ENCODE measurements at regions not wholly inside any gene's neighbourhood (a gene's known extent, or its start where the extent isn't known, plus 50 kb on each side); places are given as distances from the start of the nearest gene placed in this dataset.

DNA sequence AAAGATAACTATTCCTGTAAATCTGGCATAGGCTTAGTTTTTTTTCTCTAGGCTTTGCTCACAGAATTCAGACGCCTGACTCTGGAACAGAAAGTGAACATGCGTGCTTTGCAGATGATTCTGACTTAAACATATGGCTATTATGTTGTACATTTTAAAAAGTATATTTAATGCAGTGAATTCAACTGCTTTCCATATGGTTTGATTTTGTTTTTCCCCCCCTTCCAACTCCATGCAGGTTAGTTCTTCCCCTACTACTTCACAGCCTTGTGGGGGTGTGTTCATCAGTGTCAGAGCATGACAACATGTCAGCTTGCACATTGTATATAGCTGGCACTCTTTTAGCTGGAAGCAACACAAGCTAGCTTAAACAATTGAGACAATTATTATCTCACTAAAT, 226.8 kb downstream of the TMEM167A start:
- no peak for DNase-seq (ENCODE audit: low read depth in 2 of 2)

DNA sequence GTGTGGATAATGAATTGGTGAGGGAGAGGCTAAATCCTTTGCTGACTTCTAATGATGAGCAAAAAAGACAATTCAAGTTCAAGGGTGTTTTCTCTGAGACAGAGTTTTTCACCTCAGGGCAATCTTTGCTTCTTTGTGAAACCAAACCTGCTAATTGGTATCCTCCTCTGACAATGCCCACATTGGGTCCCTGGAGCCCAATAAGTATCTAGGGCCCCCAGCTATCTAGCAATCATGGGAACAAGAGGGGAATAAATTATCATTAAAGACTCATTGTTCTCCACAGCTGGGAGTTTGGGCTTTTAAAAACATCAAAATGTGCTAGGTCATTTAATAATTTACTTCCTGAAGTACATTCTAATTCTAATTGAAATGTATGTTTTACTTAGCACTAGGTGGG, 227.3 kb downstream of the TMEM167A start:
- DNase-seq (ENCODE audit: low read depth in 2 of 2), result no peak

DNA sequence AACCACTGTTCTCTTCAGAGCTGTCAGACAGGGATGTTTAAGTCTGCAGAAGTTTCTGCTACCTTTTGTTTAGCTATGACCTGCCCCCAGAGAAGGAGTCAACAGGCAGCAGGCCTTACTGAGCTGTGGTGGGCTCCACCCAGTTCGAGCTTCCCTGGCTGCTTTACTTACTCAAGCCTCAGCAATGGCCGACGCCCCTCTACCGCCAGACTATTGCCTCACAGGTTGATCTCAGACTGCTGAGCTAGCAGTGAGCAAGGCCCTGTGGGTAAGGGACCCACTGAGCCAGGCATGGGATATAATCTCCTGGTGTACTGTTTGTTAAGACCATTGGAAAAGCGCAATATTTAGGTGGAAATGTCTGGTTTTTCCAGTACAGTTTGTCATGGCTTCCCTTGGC, 229.6 kb downstream of the TMEM167A start:
- no peak for DNase-seq (ENCODE audit: low read depth in 2 of 2)

DNA sequence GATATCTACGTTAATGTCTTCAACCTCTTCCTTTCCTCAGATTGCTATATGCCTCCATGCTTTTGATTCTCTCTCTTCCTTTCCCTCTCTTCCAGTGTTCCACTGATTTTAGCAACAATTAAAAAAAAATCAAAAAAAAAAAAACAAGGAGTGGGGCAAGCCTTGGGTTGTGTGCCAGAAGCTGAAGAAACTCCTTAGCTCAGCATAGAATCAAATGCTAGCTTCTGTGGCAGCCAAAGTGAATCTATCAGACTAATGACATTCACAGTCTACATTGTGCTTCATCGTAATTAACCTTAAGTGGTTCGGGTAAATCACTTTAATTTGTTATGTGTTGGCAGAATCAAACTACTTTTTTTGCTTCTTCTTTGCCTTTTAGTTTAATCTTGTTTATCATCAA, 237.3 kb downstream of the TMEM167A start:
- DNase-seq (ENCODE audit: low read depth in 2 of 2), result no peak

DNA sequence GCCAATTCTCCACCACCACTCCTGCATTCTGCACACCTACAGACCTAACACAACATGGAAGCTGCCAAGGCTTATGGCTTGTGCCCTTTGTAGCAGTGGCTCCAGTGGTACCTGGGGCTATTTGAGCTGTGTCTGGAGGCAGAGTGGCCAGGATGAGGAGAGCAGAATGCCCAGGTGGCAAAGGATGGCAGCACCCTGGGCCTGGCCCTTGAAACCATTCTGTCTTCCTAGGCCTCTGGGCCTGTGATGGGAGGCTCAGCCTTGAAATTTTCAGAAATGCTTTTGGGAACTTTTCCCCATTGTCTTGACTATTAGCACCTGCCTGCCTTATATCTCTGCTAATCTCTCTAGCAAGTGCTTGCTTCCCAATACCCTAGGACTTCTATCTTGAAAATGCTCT, 241.7 kb downstream of the TMEM167A start:
- no peak for DNase-seq (ENCODE audit: low read depth in 2 of 2)

DNA sequence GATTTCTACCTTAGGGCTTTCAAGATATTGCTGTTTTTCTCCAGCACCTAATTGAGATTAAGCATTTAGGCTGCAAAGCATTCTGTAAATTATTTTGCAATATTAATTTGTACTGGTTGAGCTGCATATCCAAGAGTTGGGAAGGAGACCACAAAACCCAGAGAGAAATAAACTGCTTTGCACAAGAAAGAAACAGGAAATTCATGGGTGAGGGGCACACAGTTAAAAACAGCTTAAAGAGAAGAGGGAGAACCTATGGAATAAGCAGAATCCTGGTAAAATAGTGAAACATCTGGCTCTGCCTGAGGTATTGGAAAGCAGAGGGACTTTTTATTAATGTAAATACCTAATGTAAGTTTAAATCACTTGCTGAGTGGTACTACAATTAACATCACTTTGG, 243.0 kb downstream of the TMEM167A start:
- no peak for DNase-seq (ENCODE audit: low read depth in 2 of 2)

DNA sequence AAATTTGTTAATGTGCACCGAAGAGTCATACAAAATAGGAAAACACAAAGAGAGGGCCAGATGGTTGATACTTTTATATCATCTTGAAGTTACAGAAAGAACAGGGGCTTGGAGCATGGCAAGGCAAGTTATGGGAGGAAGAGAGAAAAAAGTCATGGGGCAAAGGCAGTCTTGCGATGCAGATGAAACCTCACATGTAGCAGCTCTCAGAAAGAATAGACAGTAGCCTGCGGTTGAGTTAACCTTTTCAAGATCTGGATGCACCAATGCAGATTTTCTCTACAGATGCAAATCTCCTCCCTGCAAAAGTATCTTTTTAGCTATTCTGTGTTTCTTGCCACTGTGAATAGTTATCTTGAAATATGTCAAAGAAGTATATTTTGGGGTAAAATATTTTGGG, 243.9 kb downstream of the TMEM167A start:
- no peak for DNase-seq (ENCODE audit: low read depth in 2 of 2)

DNA sequence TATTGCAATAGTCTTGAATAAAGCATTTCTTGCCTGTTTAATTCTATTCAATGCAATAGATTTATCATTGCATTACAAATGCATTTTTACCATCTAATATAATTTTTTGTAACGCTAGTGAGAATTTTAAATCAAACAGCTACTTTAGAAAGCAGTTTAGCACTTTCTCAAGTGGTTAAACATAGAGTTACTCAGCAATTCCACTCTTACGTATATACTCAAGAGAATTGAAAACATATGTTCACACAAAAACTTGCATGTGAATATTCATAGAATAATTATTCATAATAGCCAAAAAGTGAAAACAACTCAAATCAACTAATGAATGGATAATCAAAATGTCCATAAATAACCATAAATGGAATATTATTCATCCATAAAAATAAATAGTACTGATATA, 244.7 kb downstream of the TMEM167A start:
- no peak for DNase-seq (ENCODE audit: low read depth in 2 of 2)

DNA sequence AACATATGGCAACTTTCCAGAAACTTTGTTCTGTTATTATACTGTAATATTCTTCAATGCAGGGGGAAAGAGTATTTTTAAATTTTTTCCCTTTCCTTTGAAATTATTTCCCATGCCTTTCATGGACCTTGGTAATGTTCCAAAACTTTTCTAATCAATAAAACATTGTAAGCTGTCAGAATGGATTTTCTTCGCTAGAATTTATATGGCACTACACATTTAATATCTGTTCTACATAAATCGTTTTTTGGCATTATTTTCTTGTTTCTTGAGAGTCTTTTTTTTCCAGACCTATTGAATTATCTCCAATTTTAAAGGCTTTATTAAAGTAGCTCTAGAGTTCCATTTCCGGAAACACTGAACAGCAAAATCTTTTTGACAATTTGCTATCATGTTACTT, 249.0 kb downstream of the TMEM167A start:
- DNase-seq (ENCODE audit: low read depth in 2 of 2), result no peak

DNA sequence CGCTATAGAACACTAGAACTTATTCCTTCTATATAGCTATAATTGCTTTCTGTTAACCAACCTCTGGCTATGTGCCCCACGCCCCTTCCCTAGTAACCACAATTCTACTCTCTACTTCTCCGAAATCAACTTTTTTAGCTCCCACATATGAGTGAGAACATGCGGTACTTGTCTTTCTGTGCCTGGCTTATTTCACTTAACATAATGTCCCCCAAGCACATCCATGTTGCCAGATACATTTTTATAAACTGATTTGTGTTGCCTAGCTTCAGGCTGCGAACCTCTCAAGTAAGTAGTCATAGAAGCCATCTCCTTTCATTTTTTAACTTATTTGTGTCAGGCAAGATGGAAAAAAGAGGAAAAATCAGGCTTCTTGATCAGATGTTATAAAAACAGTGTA, 249.5 kb downstream of the TMEM167A start:
- DNase-seq (ENCODE audit: low read depth in 2 of 2), result no peak

DNA sequence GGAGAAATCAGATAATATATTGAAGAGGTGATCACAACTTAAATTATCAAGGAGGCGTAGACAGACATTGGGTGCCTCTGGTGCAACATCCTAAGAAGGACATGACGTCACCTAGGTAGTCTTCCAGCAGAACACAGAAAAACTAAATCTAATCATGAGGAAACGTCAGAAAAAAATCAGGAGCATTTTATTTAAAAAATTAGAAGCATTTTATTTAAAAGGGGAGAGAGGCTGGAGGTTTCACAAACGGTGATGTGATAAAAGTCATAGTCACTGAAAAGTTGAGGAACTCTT, 254.6 kb downstream of the TMEM167A start:
- DNase-seq (ENCODE audit: low read depth in 2 of 2), result no peak

DNA sequence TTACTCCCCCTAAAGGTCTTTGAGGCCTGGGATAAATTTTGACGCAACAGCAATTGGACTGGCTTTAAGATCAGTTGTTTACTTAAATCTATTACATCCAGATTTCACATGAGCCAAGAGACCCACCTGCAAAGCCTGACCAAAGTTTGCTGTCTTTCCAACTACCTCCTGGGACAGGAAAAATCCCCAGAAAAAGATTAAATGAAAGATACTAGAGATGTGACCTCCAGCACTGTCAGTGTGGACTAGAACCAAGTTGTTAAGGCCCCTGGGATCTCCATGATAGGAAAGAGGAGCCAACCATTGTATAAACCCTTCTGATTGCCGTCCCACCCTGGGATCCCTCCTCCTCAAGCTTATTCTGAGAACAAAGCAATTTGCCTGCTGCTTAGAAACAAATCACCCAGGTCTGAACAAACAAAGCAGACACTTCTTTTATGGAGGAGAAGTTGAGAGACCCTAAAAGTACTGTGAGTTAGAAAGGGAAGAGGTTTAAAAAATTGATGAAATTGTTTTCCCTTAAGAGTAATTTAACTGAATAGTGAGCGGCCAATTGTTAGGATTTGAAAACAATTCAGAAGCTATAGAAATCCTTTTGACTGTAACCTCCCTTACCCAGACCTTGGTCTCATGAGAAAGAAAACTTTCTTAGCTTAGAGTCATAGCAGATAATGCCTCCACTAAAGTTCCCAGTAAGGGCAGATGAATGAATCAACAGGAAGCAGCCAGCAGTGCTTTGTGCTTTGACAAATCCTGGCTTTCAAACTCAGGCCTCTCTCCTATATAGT, 255.2 kb downstream of the TMEM167A start:
- no peak for DNase-seq (ENCODE audit: low read depth in 2 of 2)

DNA sequence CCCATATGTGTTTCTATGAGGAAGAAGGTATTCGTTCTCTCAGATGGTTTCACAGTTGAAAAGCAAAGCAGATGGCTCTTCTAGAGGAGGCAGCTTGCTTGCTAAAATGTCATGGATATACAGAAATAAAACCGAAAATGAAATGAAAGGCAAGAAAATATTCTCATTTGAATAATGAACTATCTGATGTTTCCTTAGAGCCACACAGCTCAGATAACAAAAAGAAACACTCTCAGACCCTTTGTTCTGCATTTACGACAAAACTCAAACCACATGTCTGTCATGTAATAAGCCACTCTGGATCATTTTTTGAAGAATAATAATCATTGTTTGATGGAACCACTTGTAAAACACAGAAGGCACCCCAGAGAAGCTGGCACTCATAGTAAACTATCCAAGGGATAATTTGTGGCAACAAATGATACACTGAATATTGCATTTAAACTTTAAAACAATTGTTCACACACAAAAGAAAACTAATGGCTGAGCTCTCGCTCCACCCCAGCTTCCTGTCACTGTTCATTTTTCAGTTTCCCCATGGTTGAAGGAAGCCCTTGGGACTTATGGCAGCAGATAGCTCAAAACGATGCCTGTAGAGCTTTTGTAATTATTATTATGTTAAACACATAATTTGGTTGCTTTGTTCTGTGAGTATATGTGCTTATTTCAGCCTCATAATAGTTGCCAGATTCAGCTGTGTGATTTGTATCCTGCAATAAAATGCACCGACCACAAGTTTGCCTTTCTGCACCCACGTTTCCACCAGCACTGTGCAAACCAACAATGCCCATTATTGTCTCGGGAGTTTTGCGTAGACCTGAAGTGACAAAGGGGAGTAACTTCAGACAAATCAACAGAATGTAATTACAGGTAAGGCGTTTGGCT, 256.0 kb downstream of the TMEM167A start:
- no peak for DNase-seq (ENCODE audit: low read depth in 2 of 2)

DNA sequence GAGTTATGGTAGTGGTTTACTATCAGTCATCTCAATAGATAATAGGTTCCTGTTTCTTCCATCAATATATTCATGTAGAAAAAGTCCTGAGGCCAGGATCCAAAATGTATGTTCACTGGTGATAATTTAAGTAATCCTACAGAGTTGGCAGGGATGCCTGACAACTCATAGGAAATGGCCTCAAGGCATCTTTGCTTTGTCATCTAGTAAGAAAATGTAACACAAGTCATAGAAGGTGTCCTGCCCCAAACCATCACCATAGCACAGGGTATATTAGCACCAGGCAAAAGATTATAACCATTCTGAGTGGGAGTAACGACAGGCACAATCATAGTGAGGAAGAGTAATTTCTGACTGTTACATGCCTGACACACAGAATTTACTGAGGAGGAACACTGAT, 257.0 kb downstream of the TMEM167A start:
- DNase-seq (ENCODE audit: low read depth in 2 of 2), result no peak

DNA sequence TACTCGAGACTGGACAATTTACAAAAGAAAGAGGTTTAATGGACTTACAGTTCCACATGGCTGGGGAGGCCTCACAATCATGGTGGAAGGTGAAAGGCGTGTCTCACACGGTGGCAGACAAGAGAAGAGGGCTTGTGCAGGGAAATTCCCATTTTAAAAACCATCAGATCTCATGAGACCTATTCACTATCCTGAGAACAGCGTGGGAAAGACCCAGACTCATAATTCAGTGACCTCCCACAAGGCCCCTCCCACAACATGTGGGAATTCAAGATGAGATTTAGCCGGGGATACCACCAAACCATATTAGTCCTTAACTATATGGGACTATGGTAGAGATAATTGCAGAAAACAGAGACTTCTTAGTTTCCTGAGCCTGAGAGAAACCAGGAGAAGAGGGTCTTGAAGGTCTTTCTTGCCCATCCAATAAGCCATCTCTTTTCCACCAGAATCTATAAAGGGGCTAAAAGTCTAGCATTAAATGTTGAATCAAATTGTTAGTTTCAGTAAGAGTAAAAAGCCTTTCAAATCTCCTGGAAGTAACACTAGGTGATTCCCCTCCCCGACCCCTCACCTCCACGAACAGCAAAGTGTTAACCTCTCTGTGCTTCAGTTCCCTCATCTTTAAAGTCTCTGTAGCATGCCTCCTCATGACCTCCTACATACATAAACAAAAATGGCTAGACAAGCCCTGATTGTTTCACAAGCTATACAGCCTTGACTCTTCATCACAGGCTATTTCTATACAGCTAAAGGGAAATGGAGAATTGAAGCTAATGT, 259.1 kb downstream of the TMEM167A start:
- DNase-seq (ENCODE audit: low read depth in 2 of 2), result no peak

DNA sequence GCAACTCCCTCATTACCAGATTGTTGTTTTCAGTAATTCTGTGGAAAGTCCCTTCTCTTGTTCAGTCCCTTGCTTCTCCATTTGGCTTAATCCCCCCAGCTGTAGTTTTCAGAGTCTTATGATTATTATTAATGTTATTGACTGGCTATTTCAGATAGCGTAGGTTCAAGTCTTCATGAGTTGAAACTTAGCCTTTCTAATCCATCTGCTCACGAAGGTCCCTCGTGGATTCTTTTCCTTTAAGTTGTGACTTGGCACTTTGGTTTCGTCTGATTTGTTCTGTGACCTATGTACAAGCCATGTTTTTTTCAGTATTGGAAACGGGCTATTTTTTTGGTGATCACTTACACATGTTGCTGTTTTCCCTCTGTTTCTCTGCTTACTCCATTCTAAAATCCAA, 260.3 kb downstream of the TMEM167A start:
- no peak for DNase-seq (ENCODE audit: low read depth in 2 of 2)

DNA sequence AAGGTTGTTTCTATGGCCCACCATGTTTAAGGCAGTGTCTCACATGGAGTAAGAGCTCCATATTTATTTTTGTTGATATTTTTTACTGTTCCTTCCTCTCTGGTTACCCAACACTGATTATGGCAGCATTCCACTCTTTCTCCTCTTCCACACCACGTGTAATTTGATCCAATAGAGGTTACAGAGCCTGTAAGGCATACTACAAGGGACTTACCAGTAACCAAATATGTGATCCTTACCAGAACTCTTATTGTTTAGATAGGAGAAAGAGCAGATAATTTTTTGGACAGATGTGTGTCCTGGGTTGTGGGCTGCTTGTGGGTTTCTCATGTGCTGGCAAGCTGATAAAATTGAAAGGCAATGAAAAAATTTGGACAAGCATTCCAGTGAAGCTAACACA, 261.3 kb downstream of the TMEM167A start:
- DNase-seq (ENCODE audit: low read depth in 2 of 2), result no peak

DNA sequence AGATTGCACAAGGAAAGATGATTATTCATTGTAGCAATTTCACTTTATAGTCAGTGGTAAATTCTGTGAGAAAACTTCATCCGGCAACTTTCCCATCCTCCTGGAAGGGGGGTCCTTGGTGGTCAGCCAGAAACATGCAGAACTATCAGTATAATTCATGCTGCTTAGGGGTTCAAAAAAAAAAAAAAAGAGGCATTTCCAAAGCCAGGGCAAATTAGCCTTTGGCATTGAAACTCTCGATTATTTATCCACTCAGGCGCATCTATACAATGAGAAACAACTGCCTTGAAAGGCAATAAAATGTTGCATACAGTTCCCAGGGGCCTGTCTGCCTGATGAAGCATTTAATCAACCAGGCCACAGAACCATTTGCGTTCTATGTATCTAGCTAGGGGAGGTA, 263.3 kb downstream of the TMEM167A start:
- DNase-seq (ENCODE audit: low read depth in 2 of 2), result no peak

DNA sequence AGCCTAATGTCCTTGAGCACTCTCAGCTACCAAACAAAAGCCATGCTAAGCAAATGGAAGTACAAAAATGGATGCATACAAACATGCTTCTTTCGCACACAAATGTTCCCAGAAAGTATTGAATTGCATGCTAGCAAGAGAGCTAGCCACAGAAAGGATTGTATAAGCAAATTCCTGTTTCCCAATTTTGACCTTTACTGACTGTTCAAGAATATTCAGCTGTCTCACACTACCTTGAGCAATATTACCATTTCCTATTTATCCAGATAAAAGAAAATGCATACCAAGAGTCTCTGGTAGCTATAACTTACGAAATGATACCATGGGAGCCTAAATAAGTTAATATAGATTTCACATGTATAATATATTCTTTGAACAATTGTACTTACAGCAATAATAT, 264.6 kb downstream of the TMEM167A start:
- DNase-seq (ENCODE audit: low read depth in 2 of 2), result no peak

DNA sequence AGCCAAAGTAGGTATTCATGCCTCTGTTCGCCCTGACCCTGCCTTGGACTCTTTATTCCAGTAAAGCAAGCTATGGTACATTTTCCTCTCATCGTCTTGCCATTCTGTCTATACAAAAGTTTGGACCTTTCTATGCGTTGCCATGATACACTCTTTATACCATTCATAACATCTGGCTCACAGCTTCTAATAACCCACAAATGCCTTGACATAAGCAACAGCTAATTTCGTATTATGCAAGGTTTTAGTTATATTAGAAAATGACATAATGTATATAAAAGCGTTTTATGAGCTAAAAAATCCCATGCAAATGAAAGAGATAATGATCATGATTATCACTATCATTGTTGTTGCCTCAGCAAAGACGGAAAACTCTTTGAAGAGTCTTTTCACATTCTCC, 265.7 kb downstream of the TMEM167A start:
- no peak for DNase-seq (ENCODE audit: low read depth in 2 of 2)

DNA sequence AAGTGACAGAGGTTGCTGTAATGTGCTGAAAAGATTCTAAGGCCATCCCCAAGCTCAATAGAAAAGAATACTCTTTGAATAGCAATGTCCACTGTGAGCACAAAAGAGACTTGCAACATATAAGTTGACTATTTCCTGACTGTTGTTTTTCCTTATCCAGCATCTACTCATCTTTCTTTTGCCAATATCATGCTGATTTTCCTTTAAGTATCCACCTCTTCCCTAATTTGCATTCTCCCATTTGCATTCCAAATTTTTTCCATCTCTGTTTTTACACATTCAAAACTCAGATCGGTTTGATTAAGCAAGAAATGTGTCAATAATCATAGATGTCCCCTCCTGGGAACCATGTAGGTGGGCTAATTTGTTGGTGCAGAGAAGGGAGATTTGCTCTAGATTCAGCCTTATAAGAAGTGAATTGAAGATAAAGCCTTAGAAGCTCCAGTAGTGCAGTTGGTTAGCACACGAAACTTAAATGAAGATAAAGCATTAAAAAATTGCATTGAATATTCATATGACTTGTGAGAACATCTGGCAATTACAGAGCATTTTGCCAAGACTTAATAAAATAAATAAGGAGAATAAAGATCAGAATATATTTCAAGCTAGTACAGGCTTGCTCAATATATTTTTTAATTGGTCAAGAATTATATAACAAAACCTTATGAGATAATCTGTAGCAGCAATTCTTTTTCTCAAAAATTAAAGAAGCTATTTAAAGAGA, 267.6 kb downstream of the TMEM167A start:
- no peak for DNase-seq (ENCODE audit: low read depth in 2 of 2)

DNA sequence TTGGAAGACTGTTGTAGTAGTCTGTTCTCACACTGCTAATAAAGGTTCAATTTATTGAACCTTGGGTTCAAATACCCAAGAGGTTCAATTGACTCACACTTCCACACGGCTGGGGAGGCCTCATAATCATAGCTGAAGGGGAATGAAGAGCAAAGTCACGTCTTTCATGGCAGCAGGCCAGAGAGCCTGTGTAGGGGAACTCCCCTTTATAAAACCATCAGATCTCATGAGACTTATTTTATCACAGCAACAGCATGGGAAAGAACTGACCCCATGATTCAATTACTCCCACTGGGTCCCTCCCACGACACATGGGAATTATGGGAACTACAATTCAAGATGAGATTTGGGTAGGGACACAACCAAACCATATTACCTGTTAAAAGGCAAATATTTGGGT, 268.2 kb downstream of the TMEM167A start:
- DNase-seq (ENCODE audit: low read depth in 2 of 2), result no peak
